Posterior vena cava (tissue), 2 donors: ENCODE measurements at regions not wholly inside any gene's neighbourhood (a gene's known extent, or its start where the extent isn't known, plus 50 kb on each side); places are given as distances from the start of the nearest gene placed in this dataset.
A peak's percentile ranks its signal among the peaks of the same experiment; 100 is the strongest.

Source experiments
- DNase-seq: peaks from one replicate; pipeline ENCODE4 v3.0.0-alpha.2; 2020; ENCODE audit warnings: low spot score
- intact Hi-C, 2 donors: fragments of 100-400 bp; cut with DNase I; formaldehyde crosslinking; loops; one replicate each; pipeline versions ENCODE4 v1.14.1 to v1.14.2; 2022 to 2023
- donor health status: DM: yes; HTN: yes; CAD: no.
- donor health status: DM: yes; HTN: yes; CAD: no.

GRCh38 chr21:34192646-34193285 lies 119.4 kb downstream of the MRPS6 start:
- intact Hi-C loops = no loop called here
- DNase-seq = no peak

- no peak for DNase-seq
- intact Hi-C loops = no loop called here
Observed at GRCh38 chr21:34195335-34195734, 122.0 kb downstream of the MRPS6 start.

- intact Hi-C loops = no loop called here
- DNase-seq = no peak
Observed at GRCh38 chr21:34196996-34197395, 123.6 kb downstream of the MRPS6 start.

DNA sequence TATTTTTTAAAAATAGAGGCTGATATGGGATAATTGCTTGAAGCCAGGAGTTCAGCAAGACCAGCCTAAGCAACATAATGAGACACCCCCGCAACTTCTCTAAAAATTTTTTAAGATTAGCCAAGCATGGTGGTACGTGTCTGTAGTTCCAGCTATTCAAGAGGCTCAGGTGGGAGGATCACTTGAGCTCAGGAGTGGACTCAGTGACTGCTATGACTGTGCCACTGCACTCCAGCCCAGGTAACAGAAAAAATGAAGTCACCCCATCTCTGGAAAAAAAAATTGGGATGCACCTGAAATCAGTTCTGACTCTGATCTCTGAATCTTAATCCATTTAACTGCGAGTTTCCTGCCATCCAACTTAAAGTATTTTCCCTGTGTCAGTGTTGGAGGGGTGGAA lies 124.2 kb downstream of the MRPS6 start:
- no peak for DNase-seq
- intact Hi-C loops = no loop called here

GRCh38 chr21:34198231-34199120 lies 125.1 kb downstream of the MRPS6 start:
- intact Hi-C loops = no loop called here

GRCh38 chr21:34199121-34199910 lies 125.9 kb downstream of the MRPS6 start:
- no peak for DNase-seq
- intact Hi-C loops = no loop called here

More at GRCh38 chr21:34198231-34199120, 125.1 kb downstream of the MRPS6 start:
- DNase-seq = no peak

DNA sequence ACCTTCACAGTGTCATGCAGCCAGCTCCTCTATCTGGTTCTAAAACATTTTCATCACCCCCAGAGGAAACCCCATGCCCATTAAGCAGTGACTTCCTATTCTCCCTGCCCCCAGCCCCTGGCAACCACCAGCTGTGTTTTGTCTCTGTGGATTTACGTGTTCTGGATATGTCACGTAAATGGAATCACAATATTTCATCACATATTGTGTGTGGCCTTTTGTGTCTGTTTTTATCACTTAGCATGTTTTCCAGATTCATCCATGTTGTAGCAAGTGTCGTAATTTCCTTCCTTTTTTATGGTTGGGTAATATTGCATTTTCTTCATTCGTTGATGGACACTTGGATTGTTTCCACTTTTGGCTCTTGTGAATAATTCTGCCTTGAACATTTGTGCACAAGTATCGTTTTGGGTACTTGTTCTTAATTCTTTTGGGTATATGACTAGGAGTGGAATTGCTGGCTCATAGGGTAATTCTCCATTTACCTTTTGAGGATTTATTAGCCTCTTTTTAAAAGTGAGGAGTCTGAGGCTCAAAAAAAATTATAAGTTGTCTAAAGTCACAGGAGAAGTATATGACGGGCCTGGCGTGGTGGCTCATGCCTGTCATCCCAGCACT lies 127.0 kb downstream of the MRPS6 start:
- intact Hi-C loops = loop anchor here in 1 of 2 donors (5.0 to 10.0 kb wide), 2 partner anchors 147 to 266 kb away; no protein-coding TSS in a partner anchor
- no peak for DNase-seq

GRCh38 chr21:34201001-34201400 lies 127.6 kb downstream of the MRPS6 start:
- intact Hi-C loops = loop anchor here in 1 of 2 donors (5.0 to 10.0 kb wide), 2 partner anchors 146 to 266 kb away; no protein-coding TSS in a partner anchor
- no peak for DNase-seq

- intact Hi-C loops = loop anchor here in 1 of 2 donors (5.0 to 10.0 kb wide), 2 partner anchors 146 to 267 kb away; no protein-coding TSS in a partner anchor
- DNase-seq = no peak
Observed at GRCh38 chr21:34201481-34201858, 128.1 kb downstream of the MRPS6 start.

GRCh38 chr21:34202553-34203372 lies 129.4 kb downstream of the MRPS6 start:
- DNase-seq = peak; percentile 84
- intact Hi-C loops = loop anchor here in 1 of 2 donors (2.0 to 10.0 kb wide), 3 partner anchors 70 to 268 kb away; no protein-coding TSS in a partner anchor

DNA sequence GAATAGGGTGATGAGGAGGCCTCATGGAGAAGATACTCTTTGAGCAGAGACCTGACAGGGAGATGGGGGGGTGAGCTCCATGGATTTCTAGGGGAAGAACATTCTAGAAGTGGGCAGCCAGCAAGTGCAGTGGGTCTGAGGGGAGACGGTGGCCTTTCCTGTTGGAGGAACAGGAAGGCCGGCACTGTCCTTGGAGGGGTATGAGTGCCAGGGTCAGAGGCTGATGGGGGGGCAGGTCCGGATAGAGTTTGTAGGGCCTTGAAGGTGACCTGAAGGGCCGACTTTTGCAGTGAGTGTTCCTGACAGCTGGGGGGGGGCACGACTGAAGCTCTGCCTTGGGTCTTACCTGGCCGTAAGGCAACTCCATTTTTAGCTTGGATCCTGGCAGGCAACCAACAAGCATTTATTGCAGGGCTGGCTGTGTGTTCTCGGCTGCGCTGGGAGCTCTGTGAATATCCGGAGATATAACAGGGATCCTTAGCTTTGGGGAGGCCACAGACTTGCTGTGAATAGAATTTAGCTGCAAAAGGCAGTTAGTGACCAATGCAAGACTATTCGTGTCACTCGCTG lies 130.6 kb downstream of the MRPS6 start:
- intact Hi-C loops = loop anchor here in 1 of 2 donors (2.0 to 10.0 kb wide), 3 partner anchors 71 to 269 kb away; no protein-coding TSS in a partner anchor
- no peak for DNase-seq

GRCh38 chr21:34204481-34205439 lies 131.4 kb downstream of the MRPS6 start:
- intact Hi-C loops = loop anchor here in 1 of 2 donors (5.0 to 10.0 kb wide), 2 partner anchors 143 to 270 kb away; no protein-coding TSS in a partner anchor
- no peak for DNase-seq

- intact Hi-C loops = loop anchor here in 1 of 2 donors (10.0 kb wide), 1 partner anchor 271 kb away; no protein-coding TSS in a partner anchor
Observed at GRCh38 chr21:34205811-34206571, 132.6 kb downstream of the MRPS6 start.

GRCh38 chr21:34213959-34214358 lies 140.6 kb downstream of the MRPS6 start:
- no peak for DNase-seq
- intact Hi-C loops = no loop called here

More at GRCh38 chr21:34205811-34206571, 132.6 kb downstream of the MRPS6 start:
- DNase-seq = no peak

GRCh38 chr21:34215501-34215900 lies 142.1 kb downstream of the MRPS6 start:
- intact Hi-C loops = no loop called here
- DNase-seq = no peak
